ENCODE measurements at regions not wholly inside any gene's neighbourhood (a gene's known extent, or its start where the extent isn't known, plus 50 kb on each side); places are given as distances from the start of the nearest gene placed in this dataset.
"Not testable (repeated sequence)": the region's sequence is repeated elsewhere in the genome, so short reads cannot be mapped to it uniquely, and the experiment has no call there.

GRCh38 chr15:58363118-58363517 is 68.7 kb upstream of the LIPC start:
- not testable (repeated sequence) for H3K36me3 Mint-ChIP-seq (ENCODE audit: insufficient read depth); H3K4me3 Mint-ChIP-seq; H3K27me3 Mint-ChIP-seq (ENCODE audit: low read depth); DNase-seq; H3K9me3 Mint-ChIP-seq; ATAC-seq
- H3K4me1 Mint-ChIP-seq (ENCODE audit: low read depth): peaks cover 22% of the 10 kb centered on the region

GRCh38 chr15:58363673-58364072 is 68.1 kb upstream of the LIPC start:
- H3K4me3 Mint-ChIP-seq; DNase-seq; H3K27me3 Mint-ChIP-seq (ENCODE audit: low read depth); H3K36me3 Mint-ChIP-seq (ENCODE audit: insufficient read depth); H3K9me3 Mint-ChIP-seq; ATAC-seq: not testable (repeated sequence)
- peaks cover 17% of the 10 kb centered on the region for H3K4me1 Mint-ChIP-seq (ENCODE audit: low read depth)

GRCh38 chr15:58365098-58365497 is 66.7 kb upstream of the LIPC start:
- not testable (repeated sequence) for DNase-seq; H3K4me3 Mint-ChIP-seq; H3K36me3 Mint-ChIP-seq (ENCODE audit: insufficient read depth); H3K27me3 Mint-ChIP-seq (ENCODE audit: low read depth); H3K9me3 Mint-ChIP-seq; ATAC-seq
- H3K4me1 Mint-ChIP-seq (ENCODE audit: low read depth): peaks cover 23% of the 10 kb centered on the region

- H3K9me3 Mint-ChIP-seq: peaks cover 8% of the 10 kb centered on the region
- peaks cover 4% of the 10 kb centered on the region for H3K36me3 Mint-ChIP-seq (ENCODE audit: insufficient read depth)
- H3K4me3 Mint-ChIP-seq: peak overlapping the region; percentile 16
- H3K4me1 Mint-ChIP-seq (ENCODE audit: low read depth): peaks cover 9% of the 10 kb centered on the region
- H3K27me3 Mint-ChIP-seq (ENCODE audit: low read depth): no peaks in the 10 kb centered on the region
- ATAC-seq (peak in 1 of 2 donors; percentile 61), DNase-seq (no peak)
Measured at GRCh38 chr15:58369261-58369701, 62.5 kb upstream of the LIPC start.

GRCh38 chr15:58369956-58370355 is 61.8 kb upstream of the LIPC start:
- peaks cover 8% of the 10 kb centered on the region for H3K9me3 Mint-ChIP-seq
- peaks cover 3% of the 10 kb centered on the region for H3K36me3 Mint-ChIP-seq (ENCODE audit: insufficient read depth)
- DNase-seq: no peak
- H3K27me3 Mint-ChIP-seq (ENCODE audit: low read depth): no peaks in the 10 kb centered on the region
- ATAC-seq: no peak
- H3K4me1 Mint-ChIP-seq (ENCODE audit: low read depth): peaks cover 9% of the 10 kb centered on the region
- no peak overlapping the region for H3K4me3 Mint-ChIP-seq

GRCh38 chr15:58374147-58374546 is 57.6 kb upstream of the LIPC start:
- no peak overlapping the region for H3K4me3 Mint-ChIP-seq
- H3K4me1 Mint-ChIP-seq (ENCODE audit: low read depth): peaks cover 8% of the 10 kb centered on the region
- H3K36me3 Mint-ChIP-seq (ENCODE audit: insufficient read depth): no peaks in the 10 kb centered on the region
- DNase-seq (no peak), ATAC-seq (no peak)
- no peaks in the 10 kb centered on the region for H3K27me3 Mint-ChIP-seq (ENCODE audit: low read depth)
- peaks cover 14% of the 10 kb centered on the region for H3K9me3 Mint-ChIP-seq

DNA sequence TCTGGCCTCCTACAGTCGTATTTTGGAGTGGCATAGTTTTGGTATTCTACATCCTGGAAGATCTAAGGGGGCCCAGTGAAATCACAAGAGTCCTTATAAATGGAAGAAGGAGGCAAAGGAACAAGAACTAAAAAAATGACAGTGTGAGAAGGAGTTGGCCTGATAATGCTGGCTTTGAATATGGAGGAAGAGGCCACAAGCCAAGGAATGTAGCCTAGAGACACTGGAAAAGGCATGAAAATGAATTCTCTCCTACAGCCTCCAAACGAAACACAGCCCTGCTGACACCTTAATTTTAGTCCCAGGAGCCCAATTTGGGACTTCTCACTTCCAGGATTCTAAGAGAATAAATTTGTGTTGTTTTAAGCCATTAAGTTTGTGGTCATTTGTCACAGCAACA is 54.6 kb upstream of the LIPC start:
- DNase-seq (no peak), ATAC-seq (no peak)
- Mint-ChIP-seq H3K36me3 (ENCODE audit: insufficient read depth) (no peaks in the 10 kb centered on the region), H3K9me3 (peaks cover 10% of the 10 kb centered on the region), H3K27me3 (ENCODE audit: low read depth) (no peaks in the 10 kb centered on the region), H3K4me3 (no peak overlapping the region), H3K4me1 (ENCODE audit: low read depth) (no peaks in the 10 kb centered on the region)

- Mint-ChIP-seq H3K36me3 (ENCODE audit: insufficient read depth) (no peaks in the 10 kb centered on the region), H3K27me3 (ENCODE audit: low read depth) (no peaks in the 10 kb centered on the region), H3K9me3 (peaks cover 10% of the 10 kb centered on the region), H3K4me3 (no peak overlapping the region), H3K4me1 (ENCODE audit: low read depth) (peaks cover under 1% of the 10 kb centered on the region)
- DNase-seq (no peak), ATAC-seq (no peak)
Measured at GRCh38 chr15:58378241-58379085, 53.3 kb upstream of the LIPC start.

GRCh38 chr15:58379454-58379853 is 52.3 kb upstream of the LIPC start:
- not testable (repeated sequence) for ATAC-seq; H3K27me3 Mint-ChIP-seq (ENCODE audit: low read depth); DNase-seq; H3K4me1 Mint-ChIP-seq (ENCODE audit: low read depth); H3K9me3 Mint-ChIP-seq; H3K4me3 Mint-ChIP-seq; H3K36me3 Mint-ChIP-seq (ENCODE audit: insufficient read depth)

DNA sequence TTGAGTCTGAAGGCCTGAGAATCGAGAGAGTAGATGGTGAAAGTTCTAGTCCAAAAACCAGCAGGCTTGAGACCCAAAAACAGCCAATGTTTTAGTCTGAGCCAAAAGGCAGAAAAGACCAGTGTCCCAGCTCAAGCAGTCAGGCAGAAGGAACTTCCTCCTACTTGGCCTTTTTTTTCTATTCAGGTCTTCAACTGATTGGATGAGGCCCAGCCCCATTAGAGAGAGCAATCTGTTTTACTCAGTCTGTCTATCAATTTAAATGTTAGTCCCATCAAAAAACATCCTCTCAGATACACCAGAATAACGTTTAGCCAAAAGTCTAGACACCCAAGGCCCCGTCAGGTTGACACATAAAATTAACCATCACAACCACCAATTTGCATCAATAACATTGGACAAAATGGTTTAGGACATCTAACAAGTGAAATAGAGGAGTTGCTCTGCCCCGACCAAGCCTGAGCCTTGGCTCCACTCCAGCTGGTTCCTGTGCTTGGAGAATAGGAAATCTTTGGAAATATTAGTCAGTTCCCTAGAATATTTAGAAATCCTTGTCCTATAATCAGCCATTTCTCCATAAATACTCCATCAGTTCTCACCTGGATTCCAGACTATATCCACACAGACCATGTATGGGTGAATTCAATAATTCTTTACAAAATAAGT is 51.4 kb upstream of the LIPC start:
- DNase-seq (no peak), ATAC-seq (no peak)
- Mint-ChIP-seq H3K4me1 (ENCODE audit: low read depth) (peaks cover 5% of the 10 kb centered on the region), H3K27me3 (ENCODE audit: low read depth) (no peaks in the 10 kb centered on the region), H3K36me3 (ENCODE audit: insufficient read depth) (no peaks in the 10 kb centered on the region), H3K9me3 (peaks cover 6% of the 10 kb centered on the region), H3K4me3 (no peak overlapping the region)

- ATAC-seq (no peak), DNase-seq (no peak)
- H3K9me3 Mint-ChIP-seq: peaks cover 6% of the 10 kb centered on the region
- H3K27me3 Mint-ChIP-seq (ENCODE audit: low read depth): no peaks in the 10 kb centered on the region
- no peaks in the 10 kb centered on the region for H3K36me3 Mint-ChIP-seq (ENCODE audit: insufficient read depth)
- H3K4me1 Mint-ChIP-seq (ENCODE audit: low read depth): peaks cover 5% of the 10 kb centered on the region
- H3K4me3 Mint-ChIP-seq: no peak overlapping the region
Measured at GRCh38 chr15:58381697-58382096, 50.1 kb upstream of the LIPC start.
